ENCODE measurements at regions not wholly inside any gene's neighbourhood (a gene's known extent, or its start where the extent isn't known, plus 50 kb on each side); places are given as distances from the start of the nearest gene placed in this dataset.
"Not testable (repeated sequence)": the region's sequence is repeated elsewhere in the genome, so short reads cannot be mapped to it uniquely, and the experiment has no call there.

DNA sequence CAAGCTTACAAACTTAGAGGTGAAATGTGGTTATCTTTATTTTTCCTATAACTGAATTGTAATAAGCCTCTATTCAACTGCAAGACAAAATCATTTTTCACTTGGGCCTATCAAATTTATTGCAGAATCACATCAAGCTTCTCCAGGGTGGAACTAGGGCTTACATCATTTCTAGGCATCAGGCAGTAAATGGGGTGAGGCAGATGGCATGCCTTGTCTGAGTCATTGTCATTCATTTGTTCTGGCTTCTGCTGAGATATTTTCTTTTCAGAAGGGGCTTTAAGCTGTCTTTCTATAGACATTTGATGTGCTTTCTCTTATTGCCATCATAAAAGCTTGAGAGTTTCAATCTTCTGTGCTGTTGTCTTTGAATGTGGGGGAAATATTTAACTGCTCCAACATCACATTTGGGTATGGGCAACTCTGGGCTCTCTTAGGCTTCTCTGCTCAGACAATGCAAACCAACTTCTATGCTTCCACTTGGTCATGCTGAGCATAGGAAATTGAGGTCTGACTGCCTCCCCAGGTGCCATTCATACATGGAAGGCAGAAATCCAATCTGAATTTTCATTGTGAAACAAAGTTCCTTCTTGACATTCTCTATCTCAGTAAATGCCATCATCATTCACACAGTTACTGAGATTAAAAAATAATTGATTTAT lies 225.8 kb upstream of the GIMD1 start:
- DNase-seq (ENCODE audit: low spot score), result no peak

DNA sequence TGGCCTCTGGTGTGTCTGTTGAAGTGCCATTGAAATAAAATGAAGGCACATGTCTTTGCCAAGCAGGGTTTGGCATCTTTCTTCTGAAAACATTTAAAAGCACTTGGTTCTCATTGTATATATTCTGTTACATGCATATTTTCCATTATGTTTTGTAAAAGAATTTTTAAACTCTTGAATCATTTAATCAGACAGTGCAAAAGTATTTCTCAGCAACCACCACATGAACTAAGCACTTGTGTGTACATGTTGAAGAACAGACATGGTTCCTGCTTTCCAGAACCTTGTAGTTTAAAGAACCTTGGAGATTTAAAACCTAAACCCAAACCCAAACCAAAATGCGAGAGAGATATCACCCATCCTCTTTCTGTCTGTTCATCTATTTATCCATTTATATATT lies 220.3 kb upstream of the GIMD1 start:
- no peak for DNase-seq (ENCODE audit: low spot score)

DNA sequence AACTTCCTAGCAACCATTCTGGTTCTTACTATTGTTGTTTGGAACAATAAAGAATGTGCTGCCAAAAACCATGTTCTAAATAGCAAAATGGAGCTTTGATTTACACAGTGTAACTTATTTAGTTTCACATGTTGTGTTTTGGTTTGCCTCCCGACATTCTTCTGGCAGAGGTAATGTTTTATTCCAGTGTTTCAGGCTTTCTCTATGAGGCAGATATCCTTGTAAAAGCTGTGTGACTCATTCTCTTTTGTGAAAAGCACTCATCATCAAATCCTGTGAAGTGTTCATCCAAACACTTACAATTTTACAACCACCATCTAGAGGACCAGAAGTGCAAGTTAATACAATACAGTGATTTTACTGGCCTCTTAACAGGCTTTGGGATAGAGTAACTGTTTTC lies 219.0 kb upstream of the GIMD1 start:
- peak; percentile 76 for DNase-seq (ENCODE audit: low spot score)

DNA sequence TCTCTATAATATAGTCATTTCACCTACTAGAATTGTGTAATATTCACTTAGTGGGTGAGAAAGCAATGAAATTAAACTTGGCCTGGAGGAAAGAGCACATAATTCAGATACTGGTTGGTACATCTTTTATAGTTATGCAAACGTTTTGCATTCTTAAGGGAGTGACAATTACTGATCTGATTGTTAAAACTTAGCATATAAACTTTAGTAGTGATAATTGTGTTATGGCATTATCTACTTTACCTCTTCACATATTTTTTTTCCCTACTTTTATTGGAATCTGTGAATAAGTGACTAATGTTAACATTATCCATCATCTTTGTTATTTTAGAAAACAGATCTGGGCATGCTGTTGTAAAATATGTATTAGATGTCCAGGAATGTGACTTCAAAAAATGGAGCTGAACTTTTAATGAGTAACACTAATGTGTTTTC lies 217.4 kb upstream of the GIMD1 start:
- peak; percentile 29 for DNase-seq (ENCODE audit: low spot score)

DNA sequence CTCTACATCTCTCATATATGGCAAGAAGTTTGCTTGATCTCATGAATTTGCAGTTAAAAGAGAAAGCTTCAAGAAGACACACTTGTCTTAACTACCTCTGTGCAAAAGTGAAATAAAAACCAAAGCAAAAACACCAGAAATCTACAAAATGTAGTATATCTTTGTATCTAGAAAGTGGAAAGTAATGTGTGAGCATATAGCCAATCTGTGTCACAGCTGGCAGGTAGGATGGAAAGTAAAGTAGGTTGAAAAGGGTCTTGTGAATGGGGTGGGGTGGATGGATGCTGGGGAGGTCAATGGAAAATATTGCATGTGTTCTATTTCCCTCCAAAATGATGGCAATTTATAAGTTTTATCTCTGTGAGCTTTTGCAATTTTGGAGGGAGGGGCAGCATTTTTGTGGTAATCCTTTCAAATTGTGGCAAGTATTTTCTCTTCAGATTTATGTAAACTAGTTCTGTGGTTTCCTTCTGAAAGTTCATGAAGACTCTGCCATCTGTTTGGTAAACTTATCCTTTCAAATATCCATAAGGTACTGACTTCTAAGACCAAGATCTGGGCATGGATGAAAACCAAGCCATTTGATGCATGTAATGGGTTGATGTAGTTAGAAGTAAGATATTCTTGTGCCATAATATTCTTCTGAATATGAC lies 215.9 kb upstream of the GIMD1 start:
- peak; percentile 46 for DNase-seq (ENCODE audit: low spot score)

DNA sequence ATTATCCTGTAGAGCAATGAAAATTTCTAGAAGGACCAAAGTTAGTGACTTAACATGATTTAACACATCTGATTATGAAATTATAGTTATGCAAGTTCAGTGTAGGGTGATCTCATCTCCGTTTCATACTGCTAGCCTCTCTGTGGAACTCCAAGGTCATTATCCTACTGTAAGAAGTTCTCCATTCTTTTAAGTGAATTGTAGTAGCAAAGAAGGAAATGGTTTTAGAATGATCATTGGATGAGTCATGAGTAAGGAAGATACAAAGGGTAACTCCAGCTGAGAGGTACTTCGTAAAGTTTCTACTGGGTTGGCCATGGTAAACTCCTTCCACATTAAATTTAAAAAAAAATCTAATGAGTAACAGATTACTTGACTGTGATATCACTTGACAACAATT lies 215.0 kb upstream of the GIMD1 start:
- peak; percentile 90 for DNase-seq (ENCODE audit: low spot score)

DNA sequence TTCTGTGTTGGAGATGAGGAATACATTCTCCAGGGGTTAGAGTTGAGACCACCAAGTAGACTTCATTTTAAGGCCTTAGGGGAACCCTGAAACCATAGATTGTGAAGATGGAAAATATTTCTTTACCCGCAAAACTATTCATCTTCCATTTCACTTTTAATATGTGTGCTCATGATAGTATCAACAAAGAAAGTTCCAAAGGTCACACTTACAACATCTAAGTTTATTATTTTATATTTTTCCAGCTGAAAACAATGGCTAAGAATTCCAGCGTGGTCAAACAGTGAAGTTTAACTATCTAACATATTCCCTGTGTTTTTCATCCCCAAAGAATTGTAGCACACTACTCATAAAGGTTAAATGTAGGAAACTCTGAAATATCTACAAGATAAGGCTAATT lies 214.5 kb upstream of the GIMD1 start:
- DNase-seq (ENCODE audit: low spot score), result no peak

DNA sequence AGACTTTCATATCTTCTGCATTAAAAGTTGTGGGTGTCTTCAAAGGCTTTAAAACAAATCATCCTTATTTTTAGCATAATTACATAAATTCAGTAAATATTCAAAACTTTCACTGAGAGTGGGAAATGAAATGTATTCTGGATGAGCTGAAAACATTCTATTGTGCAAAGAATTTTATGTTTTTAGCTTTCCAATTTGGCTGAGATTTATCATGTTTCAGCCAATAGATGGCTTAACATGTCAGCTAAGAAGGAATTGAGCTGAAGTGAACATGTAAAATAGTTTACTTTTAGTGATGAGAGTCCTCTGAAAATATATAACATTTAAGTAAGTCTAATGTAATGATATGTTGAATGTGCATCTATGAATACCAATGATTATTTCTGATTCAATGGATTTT lies 213.5 kb upstream of the GIMD1 start:
- DNase-seq (ENCODE audit: low spot score), result no peak

DNA sequence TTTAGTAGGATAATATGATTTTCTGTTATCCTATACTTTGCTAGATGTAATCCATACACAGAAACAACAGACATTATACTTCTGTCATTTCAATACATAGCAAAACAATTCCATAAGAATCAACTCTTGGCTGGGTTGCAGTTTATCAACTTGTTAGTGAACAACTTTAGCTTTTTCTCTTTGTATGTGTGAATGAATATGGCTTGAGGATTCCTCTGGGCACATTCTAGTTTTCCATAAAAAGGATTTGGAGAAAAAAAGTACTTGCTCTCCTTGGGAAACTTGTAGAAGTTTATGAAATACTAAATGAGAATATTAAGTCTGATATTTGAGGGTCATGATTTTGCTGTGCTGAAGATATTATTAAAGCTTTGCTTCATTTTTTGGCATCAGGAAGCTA lies 210.7 kb upstream of the GIMD1 start:
- no peak for DNase-seq (ENCODE audit: low spot score)

DNA sequence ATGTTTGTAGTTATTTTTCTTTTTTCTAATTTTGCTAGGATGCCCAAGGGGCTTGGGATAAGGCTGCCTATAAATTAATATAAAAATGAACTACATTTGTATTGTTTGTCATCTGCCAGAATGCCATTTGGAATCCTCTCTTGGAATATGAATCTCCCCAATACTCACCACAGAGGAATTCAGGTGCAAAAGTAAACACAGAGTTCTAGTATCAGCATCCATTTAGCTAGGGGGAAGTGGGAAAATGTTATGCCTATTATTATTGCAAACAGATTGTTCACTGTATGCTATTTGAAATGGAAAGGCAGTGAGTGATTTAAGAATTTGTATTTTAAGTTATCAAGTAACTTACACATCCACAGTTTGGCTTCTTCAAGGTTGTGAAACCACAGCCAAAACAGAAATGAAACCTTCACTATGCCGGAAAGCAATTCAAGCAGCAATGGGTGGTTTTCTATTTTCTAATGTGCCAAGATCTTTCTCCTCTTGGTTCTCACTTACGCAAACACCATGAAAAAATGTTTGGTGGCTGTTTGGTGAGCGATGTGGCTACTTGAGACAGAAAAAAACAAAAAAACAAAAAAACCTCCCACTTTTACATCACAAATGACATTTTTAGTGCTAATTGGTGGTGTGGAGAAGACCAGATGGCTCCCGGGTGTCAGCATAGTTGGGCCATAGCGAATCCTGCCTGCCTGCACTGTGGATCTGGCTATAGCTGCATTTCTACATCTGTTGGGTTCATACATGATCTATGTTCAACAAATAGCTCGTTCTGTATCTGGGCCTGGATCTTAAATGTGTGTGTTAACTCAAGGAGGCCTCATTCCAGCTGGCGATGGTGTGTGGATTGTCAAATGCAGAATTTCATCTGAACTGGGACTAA lies 200.8 kb upstream of the GIMD1 start:
- DNase-seq (ENCODE audit: low spot score), result no peak

DNA sequence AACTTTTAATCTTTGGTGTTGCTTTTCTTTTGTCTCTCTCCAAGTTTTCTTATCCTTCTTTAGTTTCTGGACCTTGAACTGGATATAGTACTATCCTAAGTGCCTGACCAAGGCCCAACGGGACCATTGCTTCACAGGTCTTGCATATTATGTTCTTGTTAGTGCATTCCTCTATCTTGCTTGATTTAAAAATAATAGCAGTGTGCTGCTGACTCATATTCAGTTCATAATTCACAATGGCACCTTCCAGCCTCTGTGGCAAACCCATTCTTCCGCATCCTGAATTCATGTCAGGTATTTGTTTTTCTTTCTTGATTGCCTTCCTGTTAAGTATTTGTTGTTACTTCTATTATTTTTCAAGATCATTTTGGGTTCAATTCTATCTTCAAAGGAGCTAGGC lies 197.1 kb upstream of the GIMD1 start:
- peak; percentile 24 for DNase-seq (ENCODE audit: low spot score)

DNA sequence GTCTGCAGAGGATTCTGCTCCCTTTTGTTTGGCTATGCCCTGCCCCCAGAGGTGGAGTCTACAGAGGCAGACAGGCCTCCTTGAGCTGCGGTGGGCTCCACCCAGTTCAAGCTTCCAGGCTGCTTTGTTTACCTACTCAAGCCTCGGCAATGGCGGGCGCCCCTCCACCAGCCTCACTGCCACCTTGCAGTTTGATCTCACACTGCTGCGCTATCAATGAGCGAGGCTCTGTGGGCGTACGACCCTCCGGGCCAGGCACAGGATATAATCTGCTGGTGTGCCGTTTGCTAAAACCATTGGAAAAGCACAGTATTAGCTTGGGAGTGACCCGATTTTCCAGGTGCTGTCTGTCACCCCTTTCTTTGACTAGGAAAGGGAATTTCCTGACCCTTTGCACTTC lies 195.1 kb upstream of the GIMD1 start:
- not testable (repeated sequence) for DNase-seq (ENCODE audit: low spot score)

DNA sequence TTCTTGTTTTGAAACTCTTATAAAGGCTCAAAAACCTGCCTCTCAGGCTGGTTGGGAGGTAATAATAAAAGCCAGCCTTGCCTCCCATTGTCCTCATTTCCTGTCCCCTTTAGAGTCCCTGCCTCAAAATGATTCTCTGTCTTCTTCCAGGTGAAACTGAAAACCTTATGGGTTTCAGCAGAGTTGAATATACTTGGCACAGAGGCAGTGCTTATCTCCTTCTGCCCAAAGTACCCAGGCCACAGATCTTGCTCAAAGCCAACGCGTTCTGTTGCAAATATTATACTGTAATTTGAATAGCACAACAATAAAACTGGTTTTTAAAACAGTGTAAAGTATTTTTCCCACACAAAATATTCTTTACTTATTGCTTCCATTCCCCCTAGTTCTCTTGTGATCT lies 183.1 kb upstream of the GIMD1 start:
- no peak for DNase-seq (ENCODE audit: low spot score)

DNA sequence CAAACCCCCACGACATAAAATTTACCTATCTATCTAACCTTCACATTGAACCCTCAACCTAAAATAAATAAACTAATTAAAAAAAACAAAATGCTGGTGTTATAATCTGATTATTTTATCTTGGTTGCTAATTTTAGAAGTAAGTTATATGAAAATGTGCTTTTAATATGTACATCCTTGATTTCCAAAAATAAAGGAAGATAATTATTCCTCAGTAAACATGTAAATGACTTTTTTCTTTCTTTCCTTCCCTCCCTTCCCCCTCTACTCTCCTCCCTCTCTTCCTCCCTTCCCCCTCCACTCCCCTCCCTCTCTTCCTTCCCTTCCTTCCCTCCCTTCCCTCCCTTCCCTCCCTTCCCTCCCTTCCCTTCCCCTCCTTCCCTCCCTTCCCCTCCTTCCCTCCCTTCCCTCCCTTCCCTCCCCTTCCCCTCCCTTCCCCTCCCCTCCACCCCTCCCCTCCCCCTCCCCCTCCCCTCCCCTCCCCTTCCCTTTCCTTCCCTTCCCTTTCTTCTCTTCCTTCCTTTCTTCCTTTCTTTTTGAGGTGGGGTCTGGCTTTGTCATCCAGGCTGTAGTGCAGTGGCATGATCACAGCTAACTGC lies 180.0 kb upstream of the GIMD1 start:
- DNase-seq (ENCODE audit: low spot score), result no peak

DNA sequence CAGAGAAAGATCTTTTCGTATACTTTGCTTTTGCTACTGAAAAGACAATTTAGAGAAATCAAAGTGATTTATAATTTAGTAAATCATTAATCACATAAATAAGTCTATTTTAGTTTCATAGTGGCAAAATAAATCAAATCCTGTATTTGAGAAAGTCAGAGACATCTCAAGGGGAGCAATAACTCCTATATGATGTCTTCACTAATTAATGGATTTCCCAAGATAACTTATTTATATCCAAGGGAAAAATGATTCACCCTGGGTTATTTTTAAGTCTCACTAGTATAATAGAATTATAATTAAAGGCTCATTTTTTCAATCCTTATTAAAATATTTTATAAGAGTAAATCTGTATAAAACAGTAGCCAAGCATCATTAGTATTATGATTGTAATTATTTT lies 177.8 kb upstream of the GIMD1 start:
- DNase-seq (ENCODE audit: low spot score), result no peak

DNA sequence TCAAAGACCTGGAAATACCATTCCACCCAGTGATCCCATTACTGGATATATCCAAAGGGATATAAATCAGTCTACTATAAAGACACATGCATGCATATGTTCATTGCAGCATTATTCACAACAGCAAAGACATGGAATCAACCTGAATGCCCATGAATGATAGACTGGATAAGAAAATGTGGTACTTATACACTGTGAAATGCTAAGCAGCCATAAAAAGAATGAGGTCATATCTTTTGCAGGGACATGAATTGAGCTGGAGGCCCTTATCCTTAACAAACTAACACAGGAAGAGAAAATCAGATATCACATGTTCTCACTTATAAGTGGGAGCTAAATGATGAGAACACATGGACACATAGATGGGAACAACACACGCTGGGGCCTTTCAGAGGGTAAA lies 174.0 kb upstream of the GIMD1 start:
- not testable (repeated sequence) for DNase-seq (ENCODE audit: low spot score)

DNA sequence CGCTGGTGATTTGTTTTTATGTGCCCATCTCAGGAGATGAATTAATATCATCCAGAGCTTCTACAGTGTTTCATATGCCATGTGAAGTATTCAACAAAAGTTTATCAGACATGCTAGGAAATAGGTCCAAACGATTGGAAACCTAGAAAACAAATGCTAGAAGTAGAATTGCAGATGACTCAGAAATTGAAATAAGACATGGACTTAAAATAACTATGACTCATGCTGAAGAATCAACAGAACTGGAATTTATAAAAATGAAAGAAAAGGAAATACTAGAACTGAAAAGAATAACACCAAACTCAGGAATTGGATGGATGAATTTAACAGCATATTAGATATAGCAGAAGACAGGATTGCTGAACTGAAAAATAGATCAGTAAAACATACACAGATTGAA lies 172.7 kb upstream of the GIMD1 start:
- DNase-seq (ENCODE audit: low spot score), result peak; percentile 41

DNA sequence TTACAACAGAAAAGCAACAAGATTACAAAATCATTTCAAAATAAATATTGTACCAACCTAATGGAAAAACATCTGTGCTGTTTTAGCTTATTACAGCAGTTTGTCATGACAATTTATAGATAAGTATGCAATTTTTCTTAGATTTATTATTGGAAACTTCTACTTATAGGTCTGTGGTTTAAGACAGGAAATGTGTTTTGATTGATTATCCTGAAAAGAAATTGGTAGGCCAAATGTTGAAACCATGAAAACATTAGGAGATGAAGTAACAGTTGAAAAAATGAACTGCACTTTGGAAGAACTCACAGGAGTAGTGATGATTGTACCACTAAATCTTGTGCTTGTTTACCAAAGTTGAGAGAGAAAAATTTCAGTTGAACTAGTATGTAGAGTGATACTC lies 162.2 kb upstream of the GIMD1 start:
- DNase-seq (ENCODE audit: low spot score), result no peak

DNA sequence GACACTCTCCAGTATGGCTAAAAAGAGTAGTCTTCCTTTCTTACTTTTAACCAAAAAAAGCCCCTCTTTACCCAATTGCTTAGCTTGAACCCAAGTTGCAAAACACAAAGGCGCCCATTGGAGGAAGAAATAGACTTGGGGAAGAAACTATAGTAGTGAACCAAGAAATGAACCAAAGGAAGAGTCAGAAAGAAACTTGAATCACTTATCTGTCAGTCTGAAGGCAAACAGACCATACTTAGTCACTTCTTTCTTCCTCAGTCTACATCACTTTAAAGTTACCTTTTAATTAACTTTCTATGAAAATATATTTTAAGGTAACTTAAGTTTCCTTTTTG lies 161.4 kb upstream of the GIMD1 start:
- no peak for DNase-seq (ENCODE audit: low spot score)

DNA sequence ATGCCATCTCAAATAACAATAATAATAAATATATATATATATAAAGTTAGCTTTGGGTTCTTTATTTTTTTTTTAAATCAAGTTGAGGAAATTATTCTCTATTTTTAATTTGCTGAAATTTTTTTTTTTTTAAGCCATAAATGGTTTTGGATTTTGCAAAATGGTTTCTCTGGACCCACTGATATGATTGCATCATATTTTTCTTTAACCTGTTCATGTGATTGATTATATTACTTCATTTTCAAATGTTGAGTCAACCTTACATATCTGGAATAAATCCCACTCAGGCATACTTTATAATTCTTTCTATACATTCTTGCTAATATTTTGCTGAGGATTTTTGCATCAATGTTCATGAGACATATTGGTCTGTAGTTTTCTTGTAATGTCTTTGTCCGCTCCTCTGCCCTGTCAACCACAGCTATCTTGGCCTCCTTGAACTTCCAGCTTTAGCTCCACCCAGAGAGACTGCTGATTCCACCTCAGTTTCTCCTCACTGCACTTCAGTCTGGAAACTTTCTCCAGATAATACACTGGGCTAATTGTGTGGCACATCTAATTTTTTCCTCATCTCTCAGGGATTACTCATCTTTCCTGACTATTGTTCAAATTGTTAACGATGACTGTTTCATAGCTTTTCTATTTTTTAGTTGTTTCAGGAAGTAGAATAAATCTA lies 160.9 kb upstream of the GIMD1 start:
- DNase-seq (ENCODE audit: low spot score), result peak; percentile 8

DNA sequence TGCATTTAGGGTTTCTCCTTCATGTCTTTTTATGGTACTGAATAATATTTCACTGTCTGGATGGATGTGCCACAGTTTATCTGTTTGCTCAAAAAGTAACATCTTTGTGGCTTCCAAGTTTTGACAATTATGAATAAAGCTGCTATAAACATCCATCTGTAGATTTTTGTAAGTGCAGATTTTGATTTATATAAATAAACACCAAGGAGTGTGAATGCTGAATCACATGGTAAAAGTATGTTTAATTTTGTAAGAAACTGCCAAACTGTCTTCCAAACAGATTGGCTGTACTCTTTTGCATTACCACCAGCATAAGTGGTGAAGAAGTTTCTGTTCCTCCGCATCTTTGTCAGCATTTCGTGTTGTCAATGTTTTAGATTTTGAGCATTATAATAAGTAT lies 158.7 kb upstream of the GIMD1 start:
- no peak for DNase-seq (ENCODE audit: low spot score)

DNA sequence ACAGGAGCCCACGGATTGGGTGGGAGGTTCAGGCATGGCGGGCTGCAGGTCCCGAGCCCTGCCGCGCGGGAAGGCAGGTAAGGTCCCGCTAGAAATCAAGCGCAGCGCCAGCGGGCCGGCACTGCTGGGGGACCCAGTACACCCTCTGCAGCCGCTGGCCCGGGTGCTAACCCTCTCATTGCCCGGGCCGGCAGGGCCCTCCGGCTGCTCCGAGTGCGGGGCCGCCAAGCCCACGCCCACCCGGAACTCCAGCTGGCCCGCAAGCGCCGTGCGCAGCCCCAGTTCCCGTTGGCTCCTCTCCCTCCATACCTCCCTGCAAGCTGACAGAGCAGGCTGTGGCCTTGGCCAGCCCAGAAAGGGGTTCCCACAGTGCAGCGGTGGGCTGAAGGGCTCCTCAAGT lies 156.8 kb upstream of the GIMD1 start:
- not testable (repeated sequence) for DNase-seq (ENCODE audit: low spot score)
